ENCODE measurements at regions not wholly inside any gene's neighbourhood (a gene's known extent, or its start where the extent isn't known, plus 50 kb on each side); places are given as distances from the start of the nearest gene placed in this dataset.
A peak's percentile ranks its signal among the peaks of the same experiment; 100 is the strongest.

- WGBS, 2 donors, result 37 to 39% methylated on average over 26 of the region's 26 CpGs
- ATAC-seq (peak; percentile 79 to 90 (median 88)), DNase-seq (peak; percentile 80 to 93 (median 85)), FAIRE-seq (no peak)
- Histone ChIP-seq H3K27ac (peak overlapping the region; percentile 35 to 74 (median 51)), H3K27me3 (no peaks in the 10 kb centered on the region), H3K9me3 (no peaks in the 10 kb centered on the region), H3K36me3 (no peaks in the 10 kb centered on the region), H3K4me1 (peaks cover 0 to 12% (median 0%) of the 10 kb centered on the region in 3 donors), H3K4me3 (no peak overlapping the region)
- TF ChIP-seq CTCF (IDR thresholded peaks at IDR 0.05), result no peak
- intact Hi-C loops (cut with DNase I), result no loop called here
Measured at GRCh38 chr20:50292591-50293283, 102.1 kb downstream of the CEBPB start.

- H3K27me3 ChIP-seq, result no peaks in the 10 kb centered on the region
- no peak overlapping the region for H3K4me3 ChIP-seq
- no peak for ATAC-seq
- no peak for TF ChIP-seq CTCF (IDR thresholded peaks at IDR 0.05)
- H3K4me1 ChIP-seq, result peaks cover 0 to 12% (median 0%) of the 10 kb centered on the region in 3 donors
- intact Hi-C loops (cut with DNase I), result no loop called here
- no peaks in the 10 kb centered on the region for H3K9me3 ChIP-seq
- no peak for FAIRE-seq
- peak overlapping the region in 2 of 4 donors; percentile 64 to 74 for H3K27ac ChIP-seq
- DNase-seq, result peak in 1 of 6 donors; percentile 45
- H3K36me3 ChIP-seq, result no peaks in the 10 kb centered on the region
- WGBS, 2 donors, result 86 to 89% methylated on average over 21 of the region's 21 CpGs
Measured at GRCh38 chr20:50293284-50294139, 102.9 kb downstream of the CEBPB start.

- Histone ChIP-seq H3K4me3 (no peak overlapping the region), H3K27ac (no peak overlapping the region), H3K36me3 (no peaks in the 10 kb centered on the region), H3K9me3 (no peaks in the 10 kb centered on the region), H3K27me3 (no peaks in the 10 kb centered on the region), H3K4me1 (peaks cover 0 to 12% (median 0%) of the 10 kb centered on the region in 3 donors)
- DNase-seq (peak in 1 of 6 donors; percentile 52), FAIRE-seq (no peak), ATAC-seq (no peak)
- no peak for TF ChIP-seq CTCF (IDR thresholded peaks at IDR 0.05)
- WGBS, 2 donors, result 87 to 89% methylated on average over 17 to 18 of the region's 18 CpGs
- intact Hi-C loops (cut with DNase I), result no loop called here
Measured at GRCh38 chr20:50294164-50295088, 103.8 kb downstream of the CEBPB start.

- WGBS, 2 donors, result 75 to 77% methylated on average over 5 of the region's 5 CpGs
- H3K4me1 ChIP-seq, result peaks cover 0 to 12% (median 0%) of the 10 kb centered on the region in 3 donors
- no peak for TF ChIP-seq CTCF (IDR thresholded peaks at IDR 0.05)
- intact Hi-C loops (cut with DNase I), result no loop called here
- no peak overlapping the region for H3K27ac ChIP-seq
- ATAC-seq, result no peak
- no peaks in the 10 kb centered on the region for H3K9me3 ChIP-seq
- DNase-seq, result no peak
- H3K27me3 ChIP-seq, result no peaks in the 10 kb centered on the region
- no peak for FAIRE-seq
- H3K4me3 ChIP-seq, result no peak overlapping the region
- no peaks in the 10 kb centered on the region for H3K36me3 ChIP-seq
Measured at GRCh38 chr20:50295345-50295744, 104.7 kb downstream of the CEBPB start.

Measured in pancreas (tissue), 10 donors.